HG03045 (cell line): ENCODE measurements at regions not wholly inside any gene's neighbourhood (a gene's known extent, or its start where the extent isn't known, plus 50 kb on each side); places are given as distances from the start of the nearest gene placed in this dataset.

Source experiments
- ATAC-seq: cut with Tn5 transposase; IDR thresholded peaks from one replicate; pipeline ENCODE4 v1.9.1; 2021; ENCODE audit warnings: mild to moderate bottlenecking, moderate library complexity; ENCODE audit not compliant: unreplicated experiment

DNA sequence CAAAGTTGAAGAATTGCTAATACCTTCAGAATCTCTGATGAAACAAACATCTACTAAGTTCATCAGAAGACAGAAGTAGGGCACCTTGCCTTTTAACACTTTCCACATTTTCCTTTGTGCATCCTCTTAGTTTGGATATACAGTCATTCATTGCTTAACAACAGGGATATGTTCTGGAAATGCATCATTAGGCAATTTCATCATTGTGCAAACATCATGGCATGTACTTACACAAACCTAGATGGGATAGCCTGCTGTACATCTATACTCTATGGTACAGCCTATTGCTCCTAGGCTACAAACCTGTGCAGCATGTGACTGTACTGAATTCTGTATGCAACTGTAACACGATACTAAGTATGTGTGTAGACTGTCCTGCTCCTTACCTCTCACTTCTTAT is 169.8 kb downstream of the SUCLA2 start:
- no peak for ATAC-seq

DNA sequence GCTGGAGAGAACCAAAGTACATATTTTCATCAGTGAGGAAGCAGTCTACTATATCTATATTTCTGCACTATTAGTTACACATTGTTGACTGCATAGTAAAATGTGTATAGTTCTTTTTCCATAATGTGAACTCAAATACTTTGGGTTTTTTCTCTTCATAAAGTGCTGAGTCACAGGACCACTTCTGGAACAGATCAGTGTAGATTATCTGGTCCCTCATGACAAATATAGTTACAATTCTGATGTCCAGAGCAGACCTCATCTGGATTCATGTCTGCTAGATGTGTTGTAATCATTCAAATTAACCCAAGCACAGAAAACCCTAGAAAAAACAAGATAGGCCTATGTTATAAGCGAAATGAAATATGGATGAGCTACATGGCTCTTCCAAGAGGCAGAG is 171.4 kb downstream of the SUCLA2 start:
- no peak for ATAC-seq

DNA sequence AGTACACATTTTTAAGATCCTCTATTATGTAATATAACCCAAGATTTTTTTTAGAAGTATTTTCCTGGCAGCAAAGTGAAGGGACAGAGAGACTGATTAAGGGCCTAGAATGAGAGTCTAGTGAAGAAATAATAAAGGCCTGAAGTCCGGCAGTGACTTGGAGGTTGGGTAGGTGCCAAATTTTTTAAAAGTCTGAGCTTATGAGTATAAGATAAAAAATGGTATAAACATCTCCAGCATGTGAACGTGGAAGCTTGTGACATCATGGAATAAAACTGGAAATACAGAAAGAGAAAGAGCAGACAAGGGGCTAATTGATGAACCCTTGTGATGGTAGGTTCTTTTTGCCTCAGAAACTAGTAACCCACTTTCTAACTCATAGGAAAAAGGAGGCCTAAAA is 174.6 kb downstream of the SUCLA2 start:
- ATAC-seq = no peak

DNA sequence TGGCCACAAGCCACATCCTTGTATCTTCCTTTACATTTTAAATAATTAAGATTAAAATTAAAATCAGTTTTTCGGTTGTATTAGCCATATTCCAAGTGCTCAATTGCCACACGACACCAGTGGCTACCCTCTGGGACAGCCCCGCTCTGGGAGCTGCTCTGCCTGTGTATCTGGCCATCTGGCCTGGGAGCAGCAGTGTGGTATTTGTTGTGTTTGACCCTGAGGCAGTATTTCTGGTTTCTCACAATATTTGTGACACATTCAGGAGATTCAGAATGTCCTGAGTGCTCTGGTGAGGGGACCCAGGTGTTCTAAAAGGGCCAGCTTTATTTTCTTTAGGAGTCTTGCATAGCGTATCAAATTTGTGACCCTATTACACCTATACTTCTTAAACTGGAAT is 179.0 kb downstream of the SUCLA2 start:
- no peak for ATAC-seq

DNA sequence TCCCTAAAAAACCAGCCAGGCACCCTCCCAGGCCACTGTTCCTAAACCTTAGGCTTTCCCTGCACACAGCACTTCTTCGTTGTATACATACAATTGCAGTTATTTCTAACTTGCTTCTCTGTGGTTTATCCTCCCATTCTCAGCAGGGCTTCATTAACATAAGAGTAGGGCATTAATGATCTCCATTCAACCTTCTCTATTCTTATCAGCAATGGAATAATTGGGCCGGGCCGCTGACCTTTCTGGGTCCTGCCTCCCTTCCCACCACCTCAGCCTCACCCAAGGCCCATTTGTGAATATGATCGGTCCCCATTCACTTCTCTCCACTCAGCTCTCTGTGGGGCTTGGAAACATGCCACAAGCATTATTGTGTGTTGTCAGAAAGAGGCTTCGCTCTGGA is 184.2 kb downstream of the SUCLA2 start:
- ATAC-seq = no peak

DNA sequence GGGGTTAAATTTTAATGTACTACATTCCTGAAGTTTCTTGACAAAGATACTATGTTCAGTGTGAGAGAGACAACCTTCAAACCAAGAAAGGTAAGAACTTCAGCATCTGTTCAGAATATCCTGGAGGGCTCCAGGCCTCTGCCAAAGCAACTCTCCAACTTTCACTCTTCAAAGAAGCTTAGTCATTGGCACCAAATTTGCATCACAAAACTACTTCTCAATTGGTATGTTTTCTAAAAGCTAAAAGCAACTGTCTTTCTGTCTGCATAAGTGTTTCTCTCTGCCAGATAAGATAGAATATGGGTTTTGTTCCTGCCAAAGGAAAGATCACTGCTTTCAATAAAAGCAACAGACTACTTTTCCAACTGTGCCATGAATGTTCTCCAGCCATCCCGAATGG is 187.4 kb downstream of the SUCLA2 start:
- ATAC-seq = no peak

DNA sequence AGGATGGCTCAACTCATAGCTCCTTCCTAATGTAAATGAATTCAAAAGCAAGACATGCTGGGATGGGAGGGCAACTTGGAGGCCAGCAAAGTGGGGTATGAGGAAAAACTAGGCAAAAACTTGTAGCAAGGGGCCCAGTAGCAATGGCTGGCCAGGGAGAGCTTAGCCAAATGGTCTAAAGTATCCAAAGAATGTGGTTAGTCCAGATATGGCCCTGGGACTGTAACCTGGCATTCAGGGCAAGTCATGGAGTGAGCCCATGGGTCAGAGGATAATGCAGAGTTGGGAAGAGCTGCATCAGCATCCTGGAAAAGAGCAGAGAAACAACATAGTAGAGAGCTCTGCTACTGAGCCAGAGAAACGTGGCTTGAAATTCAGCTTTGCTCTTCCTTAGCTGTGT is 191.7 kb downstream of the SUCLA2 start:
- ATAC-seq = no peak

DNA sequence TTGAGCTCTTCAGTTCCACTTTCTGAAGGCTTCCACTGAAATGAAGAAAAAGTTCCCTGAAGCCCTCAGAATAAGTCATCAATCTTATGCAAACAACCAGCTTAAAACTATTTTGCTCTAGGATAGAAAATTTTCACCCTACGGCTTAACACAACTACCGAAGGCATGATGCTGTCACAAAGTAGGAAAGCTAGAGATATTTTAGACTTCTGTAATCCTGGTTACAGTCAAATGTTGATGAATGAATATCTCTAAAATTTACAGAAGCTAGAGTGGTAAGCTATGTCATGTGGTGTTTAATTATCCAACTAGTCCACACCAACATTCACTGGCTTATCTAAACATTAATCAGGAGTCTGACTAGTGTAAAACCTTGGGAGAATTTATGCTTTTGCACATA is 197.9 kb downstream of the SUCLA2 start:
- ATAC-seq = no peak

DNA sequence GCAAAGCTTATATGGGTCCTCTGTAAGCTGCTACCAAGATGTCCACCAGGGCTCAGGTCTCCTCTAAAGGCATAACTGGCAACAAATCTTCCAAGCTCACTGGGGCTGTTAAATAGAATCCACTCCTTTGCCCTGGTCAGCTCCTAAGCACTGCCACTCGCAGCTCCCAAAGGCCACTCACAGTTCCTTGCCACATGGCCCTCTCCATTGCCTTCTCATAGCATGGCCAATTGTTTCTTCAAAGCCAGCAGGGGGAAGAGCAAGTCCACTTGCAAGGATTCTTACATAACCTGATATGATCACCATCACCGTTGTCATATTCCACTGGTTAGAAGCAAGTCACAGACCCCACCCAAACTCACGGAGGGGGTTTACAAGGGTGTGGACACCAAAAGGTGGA is 199.5 kb downstream of the SUCLA2 start:
- ATAC-seq = no peak

DNA sequence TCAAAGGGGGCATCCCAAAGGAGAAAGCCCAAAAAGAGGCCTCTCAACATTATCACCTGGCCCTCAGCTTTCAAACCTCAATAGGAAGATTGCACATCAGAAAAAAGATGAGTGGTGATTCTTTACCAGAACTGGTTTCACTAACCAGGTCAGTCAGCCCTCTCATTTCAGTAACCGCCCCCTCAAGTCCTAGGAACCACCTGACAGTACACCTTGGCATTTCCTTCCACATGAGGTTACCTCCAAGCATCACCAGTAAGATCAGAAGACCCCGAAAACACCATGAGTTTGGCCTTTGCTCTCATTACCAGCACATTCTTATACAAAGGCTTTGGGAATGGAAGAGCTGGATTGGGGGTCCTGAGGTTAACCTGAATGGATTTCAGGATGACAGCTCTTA is 200.5 kb downstream of the SUCLA2 start:
- no peak for ATAC-seq

DNA sequence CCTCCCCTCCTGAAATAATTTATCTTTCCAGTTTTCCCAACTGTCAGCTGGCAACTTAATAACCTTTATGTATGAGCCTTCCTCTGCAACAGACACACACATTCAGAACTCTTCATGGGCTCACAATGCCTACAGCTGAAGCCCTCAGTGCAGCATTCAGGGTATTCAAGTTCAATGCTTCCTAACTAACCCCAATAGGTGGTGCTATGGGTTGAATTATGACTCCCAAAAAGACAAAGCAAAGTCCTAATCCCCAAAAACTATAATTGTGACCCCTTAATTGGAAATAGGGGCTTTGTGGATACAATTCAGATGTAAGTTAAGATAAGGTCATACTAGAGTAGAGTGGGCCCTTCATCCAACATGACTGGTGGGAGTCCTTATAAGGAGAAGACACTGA is 202.2 kb downstream of the SUCLA2 start:
- no peak for ATAC-seq

DNA sequence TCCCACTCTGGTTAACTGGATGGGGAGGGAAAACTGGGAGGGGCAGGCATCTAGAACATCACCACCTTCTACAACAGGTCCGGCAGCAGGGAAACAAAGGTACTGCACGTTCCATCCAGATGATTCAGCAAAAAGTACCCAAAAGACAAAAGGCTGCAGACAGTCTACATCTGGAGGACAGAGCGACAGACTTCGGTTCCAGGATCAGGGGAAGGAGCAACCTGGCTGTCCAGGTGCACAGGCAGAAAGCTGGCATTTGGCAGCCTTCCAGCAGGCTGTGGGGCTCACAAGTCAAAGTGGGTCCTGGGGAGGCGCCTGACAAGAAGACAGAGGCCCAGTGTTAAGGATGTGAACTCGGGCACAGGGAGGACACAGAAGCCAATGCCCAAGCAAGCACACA is 202.9 kb downstream of the SUCLA2 start:
- ATAC-seq = no peak

DNA sequence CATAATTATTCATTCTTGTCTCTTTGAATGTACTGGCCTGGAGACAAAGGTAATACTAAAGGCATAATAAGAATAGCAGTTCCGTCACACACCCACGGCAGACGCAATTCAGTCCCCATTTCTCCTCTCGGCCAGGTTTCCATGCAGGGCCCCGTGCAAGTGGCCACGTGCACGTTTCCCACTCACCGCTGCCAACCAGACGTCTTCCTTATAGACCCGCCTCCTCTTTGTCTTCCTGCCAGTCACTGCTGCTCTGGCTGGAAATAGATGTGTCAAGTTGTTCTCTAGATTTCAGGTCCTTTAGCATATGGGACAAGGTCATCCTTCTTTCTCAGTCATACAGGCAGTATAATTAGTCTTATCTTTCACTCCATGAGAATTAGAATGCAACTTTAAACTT is 204.3 kb downstream of the SUCLA2 start:
- ATAC-seq = no peak

DNA sequence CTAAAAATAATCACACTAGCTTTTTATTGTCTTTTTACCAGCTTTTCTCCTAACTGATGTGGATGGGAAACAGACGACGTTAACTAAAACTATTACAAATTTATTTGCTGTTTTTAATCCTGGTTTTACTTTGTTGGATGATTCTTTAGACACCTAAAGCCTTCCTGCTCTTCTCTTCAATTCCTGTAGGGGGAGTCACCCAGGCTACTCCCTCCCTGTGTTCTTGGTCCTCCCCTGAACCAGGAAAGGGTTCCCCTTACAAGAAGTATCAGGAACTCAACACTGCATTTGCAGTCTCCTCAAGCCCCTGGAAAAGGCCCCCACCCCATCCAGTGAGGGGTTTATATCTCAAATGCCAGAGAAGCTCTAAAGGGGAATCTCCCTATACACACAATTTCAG is 206.1 kb downstream of the SUCLA2 start:
- no peak for ATAC-seq

DNA sequence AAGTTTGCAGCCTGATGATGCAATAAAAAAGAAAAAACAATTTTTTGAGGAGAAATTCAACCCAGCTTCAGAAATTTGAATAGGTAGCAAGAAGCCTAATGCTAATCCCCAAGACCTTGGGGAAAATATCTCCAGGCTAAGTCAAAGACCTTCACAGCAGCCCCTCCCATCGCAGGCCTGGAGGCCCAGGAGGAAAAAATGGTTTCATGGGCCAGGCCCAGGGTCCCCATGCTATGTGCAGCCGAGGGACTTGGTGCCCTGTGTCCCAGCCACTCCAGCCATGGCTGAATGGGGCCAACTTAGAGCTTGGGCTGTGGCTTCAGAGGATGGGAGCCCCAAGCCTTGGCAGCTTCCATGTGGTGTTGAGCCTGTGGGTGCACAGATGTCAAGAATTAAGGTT is 210.3 kb downstream of the SUCLA2 start:
- ATAC-seq = no peak

DNA sequence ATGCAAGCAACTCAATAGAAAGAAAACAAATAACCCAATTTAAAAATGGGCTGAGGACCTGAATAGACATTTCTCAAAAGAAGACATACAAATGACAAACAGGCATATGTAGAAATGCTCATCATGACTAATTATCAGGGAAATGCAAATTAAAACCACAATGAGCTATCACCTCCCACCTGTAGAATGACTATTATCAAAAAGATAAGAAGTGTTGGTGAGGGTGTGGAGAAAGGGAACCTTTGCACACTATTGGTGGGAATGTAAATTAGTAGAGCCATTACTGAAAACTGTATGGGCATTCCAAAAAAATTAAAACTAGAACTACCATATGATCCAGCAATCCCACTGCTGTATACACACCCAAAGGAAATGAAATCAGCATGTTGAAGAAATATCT is 212.2 kb downstream of the SUCLA2 start:
- no peak for ATAC-seq

DNA sequence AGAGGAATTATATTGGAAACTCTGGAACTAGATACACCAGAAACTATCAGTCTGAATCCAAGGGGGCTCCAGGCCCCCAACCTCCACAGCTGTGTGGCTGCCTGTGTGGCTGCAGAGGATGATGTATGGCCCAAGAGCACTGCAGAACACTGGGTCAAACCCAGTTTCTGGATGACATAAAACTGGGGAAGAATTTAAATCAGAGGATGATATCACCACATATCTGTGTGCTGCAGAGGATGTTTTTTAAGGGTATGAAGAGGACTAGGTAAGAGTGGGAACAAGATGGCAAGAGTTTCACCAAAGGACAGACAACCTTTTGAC is 226.4 kb downstream of the SUCLA2 start:
- ATAC-seq = no peak

DNA sequence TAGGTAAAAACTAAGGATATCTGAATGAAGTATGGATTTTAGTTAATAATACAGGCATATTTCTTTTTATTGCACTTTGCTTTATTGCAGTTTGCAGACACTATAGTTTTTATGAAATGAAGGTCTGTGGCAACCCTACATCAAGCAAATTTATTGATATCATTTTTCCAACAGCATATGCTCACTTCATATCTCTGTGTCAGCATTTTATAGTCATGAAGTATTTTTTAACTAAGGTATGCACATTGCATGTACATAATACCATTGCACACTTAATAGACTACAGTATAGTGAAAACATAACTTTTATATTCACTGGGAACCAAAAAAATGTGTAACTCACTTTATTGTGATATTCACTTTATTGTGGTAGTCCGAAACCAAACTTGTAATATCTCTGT is 236.3 kb downstream of the SUCLA2 start:
- ATAC-seq = no peak

DNA sequence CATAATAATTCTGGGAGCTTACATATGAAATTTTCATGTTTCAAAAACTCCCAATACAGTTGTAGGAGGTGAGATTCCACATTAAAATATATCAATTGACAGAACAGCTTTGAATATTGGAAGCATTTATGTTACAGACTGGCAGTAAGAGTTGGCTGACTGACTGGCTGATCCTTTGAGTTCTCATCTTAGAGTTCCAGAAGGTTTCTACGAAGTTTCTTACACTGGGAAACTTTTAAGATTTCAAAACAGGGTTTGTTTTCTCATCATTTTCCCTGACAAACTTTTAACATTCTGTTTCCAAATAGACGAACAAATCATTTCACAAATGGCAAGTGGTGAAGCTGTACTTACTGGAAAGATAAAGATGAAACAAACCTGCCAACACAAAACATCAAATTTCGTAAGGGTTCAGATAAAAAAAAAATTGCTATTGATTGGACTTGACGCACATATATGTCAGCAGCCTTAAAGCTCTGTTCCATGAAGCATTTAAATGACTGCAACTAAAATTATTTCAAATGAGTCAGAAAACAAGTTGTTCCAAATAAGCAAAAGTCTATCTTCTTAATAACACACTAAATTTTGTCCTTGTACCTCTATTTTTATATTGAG is 243.5 kb downstream of the SUCLA2 start:
- ATAC-seq = no peak

DNA sequence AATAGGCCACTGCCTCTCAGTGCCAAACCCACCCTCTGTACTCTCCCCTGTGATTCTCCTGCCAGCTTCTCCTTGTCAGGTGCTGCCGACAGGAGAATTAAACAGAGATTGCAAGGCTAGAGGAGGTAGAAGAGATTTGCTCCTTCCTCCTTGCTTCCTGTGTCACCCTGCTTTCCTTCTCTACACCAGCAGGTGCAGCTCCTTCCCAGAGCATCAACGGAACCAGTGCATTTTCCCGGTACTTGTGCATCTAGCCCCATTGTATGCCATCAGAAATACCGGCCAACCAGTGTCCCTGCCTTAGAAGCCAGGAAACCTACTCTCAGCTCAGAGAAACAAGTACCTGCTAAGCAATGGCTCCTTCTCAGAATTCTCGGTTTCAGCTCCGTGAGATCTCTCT is 253.2 kb downstream of the SUCLA2 start:
- ATAC-seq = no peak

DNA sequence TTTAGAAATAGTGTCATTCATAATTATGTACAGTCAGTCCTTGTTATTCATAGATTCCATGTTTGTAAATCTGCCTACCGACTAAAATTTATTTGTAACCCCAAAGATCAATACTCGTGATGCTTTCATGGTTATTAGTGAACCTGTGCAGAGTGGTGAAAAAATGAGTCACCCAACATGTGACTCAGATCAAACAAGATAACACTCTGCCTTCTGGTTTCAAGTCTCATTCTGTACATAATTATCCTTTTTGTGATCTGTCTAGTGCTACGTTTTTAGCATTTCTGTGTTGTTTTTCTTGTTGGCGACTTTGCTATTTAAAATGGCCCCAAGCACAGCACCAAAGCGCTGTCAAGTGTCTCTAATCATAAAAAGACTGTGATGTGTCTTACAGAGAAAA is 274.7 kb downstream of the SUCLA2 start:
- no peak for ATAC-seq

DNA sequence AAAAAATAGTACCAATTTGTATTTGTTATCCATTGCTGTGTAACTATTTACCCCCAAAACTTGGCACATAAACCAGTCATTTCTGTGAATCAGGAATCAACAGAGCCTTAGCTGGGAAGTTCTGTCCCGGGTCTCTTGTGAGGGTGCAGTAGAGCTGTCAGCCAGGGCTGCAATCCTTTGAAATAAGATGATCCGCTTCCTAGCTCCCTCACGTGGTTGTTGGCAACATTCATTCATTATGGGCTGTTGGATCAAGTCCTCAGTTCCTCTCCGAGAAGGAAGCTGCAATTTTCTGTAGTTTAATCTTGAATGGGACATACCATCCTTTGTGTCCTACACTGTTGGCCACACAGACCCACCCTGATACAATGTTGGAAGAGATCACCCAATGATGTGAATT is 277.2 kb downstream of the SUCLA2 start:
- no peak for ATAC-seq

DNA sequence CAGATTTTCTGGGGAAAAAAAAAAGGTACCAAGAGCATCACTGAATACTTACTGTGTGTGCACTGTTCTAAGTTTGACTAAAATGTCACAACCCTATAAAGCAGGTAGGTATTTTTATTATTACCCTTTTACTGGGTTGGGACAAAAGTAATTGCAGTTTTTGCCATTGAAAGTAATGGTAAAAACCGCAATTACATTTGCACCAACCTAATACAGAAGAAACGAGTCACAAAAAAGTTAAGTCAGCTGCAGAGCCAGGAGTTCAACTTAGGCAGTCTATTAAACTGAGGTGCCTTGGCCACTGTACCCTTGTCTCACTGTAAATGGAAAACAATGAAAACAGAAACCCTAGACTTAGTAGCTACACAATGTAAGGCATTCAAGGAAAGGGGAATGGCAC is 281.9 kb downstream of the SUCLA2 start:
- ATAC-seq = no peak

DNA sequence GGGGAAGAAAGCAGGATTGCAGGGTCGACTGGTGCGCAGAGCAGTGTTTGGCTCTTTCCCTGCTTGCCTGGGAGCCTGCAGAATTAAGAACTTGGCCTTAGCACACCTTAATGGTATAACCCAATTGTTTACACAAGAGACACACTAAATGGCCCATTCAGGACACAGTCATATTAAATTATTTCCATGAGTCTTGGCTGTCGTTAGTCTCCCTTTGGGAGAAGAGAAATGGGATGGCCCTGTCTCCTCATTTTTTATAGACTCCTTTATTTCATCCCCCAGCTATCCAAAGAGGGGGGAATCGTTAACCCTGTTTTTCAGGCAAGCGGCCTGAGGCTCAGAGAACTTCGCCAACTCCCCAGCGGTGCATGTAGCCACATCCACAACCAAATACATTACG is 282.5 kb downstream of the SUCLA2 start:
- no peak for ATAC-seq
